ENCODE measurements at regions not wholly inside any gene's neighbourhood (a gene's known extent, or its start where the extent isn't known, plus 50 kb on each side); places are given as distances from the start of the nearest gene placed in this dataset.

GRCh38 chr3:5301651-5302297 is 114.3 kb downstream of the EDEM1 start:
- H3K27me3 ChIP-seq (ENCODE audit: low read depth) = no peaks in the 10 kb centered on the region
- no peak for DNase-seq
- no peak overlapping the region for H3K4me3 ChIP-seq
- peak overlapping the region; percentile 72 for H3K27ac ChIP-seq (replicated peaks)
- H3K36me3 ChIP-seq = no peaks in the 10 kb centered on the region
- intact Hi-C loops (cut with micrococcal nuclease) = no loop called here
- H3K4me1 ChIP-seq = peaks cover 32% of the 10 kb centered on the region
- TF ChIP-seq CTCF (IDR thresholded peaks at IDR 0.05; ENCODE audit: borderline replicate concordance) = no peak
- H3K9me3 ChIP-seq (replicated peaks) = no peaks in the 10 kb centered on the region

- TF ChIP-seq CTCF (IDR thresholded peaks at IDR 0.05; ENCODE audit: borderline replicate concordance) = no peak
- peaks cover 32% of the 10 kb centered on the region for H3K4me1 ChIP-seq
- no peak overlapping the region for H3K27ac ChIP-seq (replicated peaks)
- H3K9me3 ChIP-seq (replicated peaks) = no peaks in the 10 kb centered on the region
- no peak for DNase-seq
- intact Hi-C loops (cut with micrococcal nuclease) = no loop called here
- no peaks in the 10 kb centered on the region for H3K36me3 ChIP-seq
- no peaks in the 10 kb centered on the region for H3K27me3 ChIP-seq (ENCODE audit: low read depth)
- H3K4me3 ChIP-seq = no peak overlapping the region
Measured at GRCh38 chr3:5302661-5303060, 115.2 kb downstream of the EDEM1 start.

- H3K9me3 ChIP-seq (replicated peaks) = no peaks in the 10 kb centered on the region
- H3K36me3 ChIP-seq = no peaks in the 10 kb centered on the region
- peaks cover 32% of the 10 kb centered on the region for H3K4me1 ChIP-seq
- H3K27ac ChIP-seq (replicated peaks) = no peak overlapping the region
- no peak for DNase-seq
- intact Hi-C loops (cut with micrococcal nuclease) = no loop called here
- no peaks in the 10 kb centered on the region for H3K27me3 ChIP-seq (ENCODE audit: low read depth)
- TF ChIP-seq CTCF (IDR thresholded peaks at IDR 0.05; ENCODE audit: borderline replicate concordance) = no peak
- no peak overlapping the region for H3K4me3 ChIP-seq
Measured at GRCh38 chr3:5304188-5304587, 116.7 kb downstream of the EDEM1 start.

DNA sequence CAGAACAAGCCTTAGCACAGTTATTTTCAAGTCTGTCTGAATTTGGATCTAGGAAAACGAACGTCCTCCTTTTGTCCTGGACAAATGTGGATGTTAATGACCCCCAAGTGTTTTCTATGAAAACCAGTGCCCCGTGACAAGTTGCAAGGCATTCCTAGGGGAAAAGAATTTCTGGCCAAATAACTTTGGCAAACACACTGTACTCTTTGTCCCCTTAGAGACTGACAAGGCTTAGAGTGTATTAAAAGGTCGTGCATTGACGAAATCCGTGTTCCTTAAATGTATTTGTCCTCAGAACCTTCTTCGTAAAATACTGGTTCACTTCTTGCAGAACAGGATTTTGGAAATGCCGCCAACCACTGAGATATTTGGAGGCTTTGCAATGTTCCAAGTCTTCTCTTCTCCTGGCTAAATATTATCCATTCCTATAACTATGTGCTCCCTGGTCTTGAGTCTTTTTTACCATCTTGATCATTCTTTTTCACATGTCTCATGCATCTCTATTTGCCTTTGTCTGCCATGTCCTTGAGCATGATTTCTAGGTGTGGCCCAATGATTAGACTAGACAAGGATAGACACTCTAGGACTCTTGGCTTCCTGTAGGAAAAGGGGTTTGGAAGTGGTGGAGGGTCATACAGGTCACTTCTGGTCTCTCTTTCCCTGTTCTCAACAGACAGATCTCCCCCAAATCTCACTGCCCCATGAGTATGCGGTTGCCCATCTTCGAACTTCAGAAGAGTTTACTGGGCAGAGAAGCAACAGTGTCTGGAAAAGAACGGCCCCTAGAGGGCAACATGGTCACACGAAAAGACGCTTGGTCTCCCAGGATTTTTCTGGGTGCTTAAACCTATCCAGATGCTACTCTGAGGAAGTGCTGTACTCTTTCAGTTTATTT is 117.5 kb downstream of the EDEM1 start:
- Histone ChIP-seq H3K4me3 (no peak overlapping the region), H3K27ac (replicated peaks) (peak overlapping the region; percentile 31), H3K4me1 (peaks cover 32% of the 10 kb centered on the region), H3K27me3 (ENCODE audit: low read depth) (no peaks in the 10 kb centered on the region), H3K9me3 (replicated peaks) (no peaks in the 10 kb centered on the region), H3K36me3 (no peaks in the 10 kb centered on the region)
- peak; percentile 66 for TF ChIP-seq CTCF (IDR thresholded peaks at IDR 0.05; ENCODE audit: borderline replicate concordance)
- DNase-seq = no peak
- intact Hi-C loops (cut with micrococcal nuclease) = no loop called here

GRCh38 chr3:5305684-5305989 is 118.1 kb downstream of the EDEM1 start:
- Histone ChIP-seq H3K4me3 (no peak overlapping the region), H3K27me3 (ENCODE audit: low read depth) (no peaks in the 10 kb centered on the region), H3K9me3 (replicated peaks) (no peaks in the 10 kb centered on the region), H3K27ac (replicated peaks) (no peak overlapping the region), H3K36me3 (no peaks in the 10 kb centered on the region), H3K4me1 (peaks cover 27% of the 10 kb centered on the region)
- no peak for DNase-seq
- peak; percentile 14 for TF ChIP-seq CTCF (IDR thresholded peaks at IDR 0.05; ENCODE audit: borderline replicate concordance)
- intact Hi-C loops (cut with micrococcal nuclease) = no loop called here

Data from left ventricle myocardium inferior (tissue), 1 donor.